GM12865 (cell line): ENCODE measurements at regions not wholly inside any gene's neighbourhood (a gene's known extent, or its start where the extent isn't known, plus 50 kb on each side); places are given as distances from the start of the nearest gene placed in this dataset.

Experiments
- DNase-seq: peaks from one replicate; pipeline ENCODE4 v3.0.0; 2010; ENCODE audit warnings: low read depth
- H3K4me3 ChIP-seq: 2 replicates; pipeline ENCODE4 v1.5.1; 2011; ENCODE audit warnings: mild to moderate bottlenecking, low read depth, low read length, control low read depth
- TF ChIP-seq, protein P1 (sequence below): IDR thresholded peaks from 2 replicates; pipeline ENCODE4 v1.5.1; 2011; ENCODE audit warnings: low read length, control low read depth, low read depth, inconsistent platforms; ENCODE audit not compliant: insufficient read depth; ENCODE audit errors: missing control alignments

DNA sequence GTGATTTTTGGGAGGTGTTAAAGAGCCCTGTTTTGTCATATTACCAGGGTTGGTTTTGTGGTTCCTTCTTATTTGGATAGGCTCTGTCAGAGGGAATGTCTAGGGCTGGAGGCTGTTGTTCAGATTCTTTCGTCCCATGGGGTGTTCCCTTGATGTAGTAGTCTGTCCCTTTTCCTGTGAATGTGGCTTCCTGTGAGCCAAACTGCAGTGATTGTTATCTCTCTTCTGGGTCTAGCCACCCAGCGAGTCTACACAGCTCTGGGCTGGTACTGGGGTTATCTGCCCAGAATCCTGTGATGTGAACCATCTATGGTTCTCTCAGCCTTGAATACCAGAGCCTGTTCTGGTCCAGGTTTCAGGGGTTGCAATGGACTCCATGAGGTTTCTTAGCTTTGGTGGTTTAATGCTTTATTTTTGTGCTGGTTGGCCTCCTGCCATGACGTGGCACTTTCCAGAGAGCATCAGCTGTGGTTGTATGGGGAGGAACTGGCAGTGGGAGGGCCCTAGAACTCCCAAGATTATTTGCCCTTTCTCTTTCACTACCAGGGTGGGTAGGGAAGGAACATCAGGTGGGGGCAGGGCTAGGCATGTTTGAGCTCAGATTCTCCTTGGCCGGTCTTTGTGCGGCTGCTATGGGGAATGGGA, 78.8 kb downstream of the SPRY2 start:
- H3K4me3 ChIP-seq: no peak overlapping the region
- DNase-seq: no peak
- TF ChIP-seq, protein P1, sequence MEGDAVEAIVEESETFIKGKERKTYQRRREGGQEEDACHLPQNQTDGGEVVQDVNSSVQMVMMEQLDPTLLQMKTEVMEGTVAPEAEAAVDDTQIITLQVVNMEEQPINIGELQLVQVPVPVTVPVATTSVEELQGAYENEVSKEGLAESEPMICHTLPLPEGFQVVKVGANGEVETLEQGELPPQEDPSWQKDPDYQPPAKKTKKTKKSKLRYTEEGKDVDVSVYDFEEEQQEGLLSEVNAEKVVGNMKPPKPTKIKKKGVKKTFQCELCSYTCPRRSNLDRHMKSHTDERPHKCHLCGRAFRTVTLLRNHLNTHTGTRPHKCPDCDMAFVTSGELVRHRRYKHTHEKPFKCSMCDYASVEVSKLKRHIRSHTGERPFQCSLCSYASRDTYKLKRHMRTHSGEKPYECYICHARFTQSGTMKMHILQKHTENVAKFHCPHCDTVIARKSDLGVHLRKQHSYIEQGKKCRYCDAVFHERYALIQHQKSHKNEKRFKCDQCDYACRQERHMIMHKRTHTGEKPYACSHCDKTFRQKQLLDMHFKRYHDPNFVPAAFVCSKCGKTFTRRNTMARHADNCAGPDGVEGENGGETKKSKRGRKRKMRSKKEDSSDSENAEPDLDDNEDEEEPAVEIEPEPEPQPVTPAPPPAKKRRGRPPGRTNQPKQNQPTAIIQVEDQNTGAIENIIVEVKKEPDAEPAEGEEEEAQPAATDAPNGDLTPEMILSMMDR: no peak

DNA sequence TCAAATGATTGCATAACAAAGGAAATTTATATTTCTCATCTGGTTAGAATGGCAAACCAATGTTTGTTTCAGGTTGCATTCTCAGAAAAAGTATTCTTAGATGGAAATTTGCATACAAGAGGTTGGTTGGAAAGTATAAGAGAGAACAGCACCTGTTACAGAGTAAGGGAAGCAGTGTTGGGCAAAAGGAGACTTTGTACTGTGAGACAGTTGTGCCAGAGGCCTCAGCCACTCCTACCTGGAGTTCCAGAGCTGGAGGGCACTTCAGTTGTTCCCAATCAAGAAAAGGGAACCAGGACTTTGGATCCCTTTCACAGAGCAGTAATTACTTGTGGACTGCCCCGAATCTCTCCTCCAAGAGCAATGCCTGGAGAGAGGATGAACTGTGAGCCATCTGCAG, 81.8 kb downstream of the SPRY2 start:
- TF ChIP-seq, protein P1: no peak
- DNase-seq: peak; percentile 69
- no peak overlapping the region for H3K4me3 ChIP-seq

DNA sequence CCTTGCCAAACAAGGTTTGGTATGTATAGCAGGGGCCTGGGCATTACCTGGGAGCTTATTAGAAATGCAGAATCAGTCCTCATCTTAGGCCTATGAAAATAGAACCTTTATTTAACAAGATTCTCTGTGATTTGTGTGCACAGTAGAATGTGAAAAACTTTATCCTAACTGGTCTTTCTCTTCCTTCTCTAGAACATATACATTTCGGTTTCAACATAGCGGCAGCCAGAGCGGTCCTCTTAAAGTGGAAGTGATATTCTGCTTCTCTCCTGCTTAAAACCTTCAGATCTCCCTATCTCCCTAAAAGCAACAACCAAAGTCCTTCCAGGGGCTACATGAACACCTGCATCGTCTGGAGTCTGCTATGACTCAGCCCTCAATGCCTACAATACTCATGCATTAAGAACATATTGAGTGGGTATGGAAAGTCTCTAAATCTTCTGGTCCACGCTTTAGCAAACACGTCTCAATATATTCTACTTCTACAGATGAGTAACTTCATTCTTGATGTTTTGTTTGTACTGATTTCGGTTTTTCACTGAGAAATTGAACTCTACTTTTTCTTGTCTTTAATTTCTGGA, 84.5 kb downstream of the SPRY2 start:
- DNase-seq: peak; percentile 82
- no peak overlapping the region for H3K4me3 ChIP-seq
- TF ChIP-seq, protein P1: no peak

DNA sequence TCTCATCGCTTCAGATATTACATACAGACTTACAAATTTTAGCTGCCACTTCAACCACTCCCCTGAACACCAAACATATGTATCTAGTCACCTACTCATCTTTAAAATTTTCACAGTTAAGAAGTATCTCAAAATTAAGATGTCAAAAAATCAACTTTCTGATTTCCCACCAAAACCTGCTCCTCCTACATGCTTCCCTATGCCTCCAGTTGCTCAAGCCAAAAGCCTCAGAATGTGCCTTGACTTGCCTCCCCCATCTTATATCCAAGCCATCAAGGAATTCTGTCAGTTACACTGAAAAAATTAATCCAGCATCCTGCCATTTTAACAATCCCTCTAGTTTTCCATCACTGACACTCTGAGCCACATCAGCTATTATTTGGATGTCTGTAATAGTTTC, 85.0 kb downstream of the SPRY2 start:
- no peak for DNase-seq

DNA sequence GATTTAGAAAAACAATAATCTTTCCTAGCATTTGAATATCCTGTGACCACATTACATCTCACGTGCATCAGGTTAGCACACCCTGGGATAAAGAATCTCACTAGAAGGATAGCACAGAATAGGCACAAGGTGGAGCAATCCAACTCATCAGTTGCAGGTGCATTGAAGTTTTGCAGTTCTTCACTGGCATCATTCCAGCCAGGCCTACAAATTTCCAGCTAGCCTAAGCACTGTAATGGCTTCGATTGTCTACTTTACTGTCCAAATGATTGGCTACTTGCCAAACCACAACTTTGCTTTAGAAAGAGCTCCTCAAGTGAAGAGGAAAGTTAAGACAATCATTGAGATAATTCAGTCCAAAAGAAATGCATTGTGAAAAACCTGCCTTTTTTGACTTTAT, 89.5 kb downstream of the SPRY2 start:
- DNase-seq: peak; percentile 24
- no peak overlapping the region for H3K4me3 ChIP-seq
- TF ChIP-seq, protein P1: no peak

More for the DNA sequence above, 85.0 kb downstream of the SPRY2 start:
- no peak overlapping the region for H3K4me3 ChIP-seq
- TF ChIP-seq, protein P1: no peak

DNA sequence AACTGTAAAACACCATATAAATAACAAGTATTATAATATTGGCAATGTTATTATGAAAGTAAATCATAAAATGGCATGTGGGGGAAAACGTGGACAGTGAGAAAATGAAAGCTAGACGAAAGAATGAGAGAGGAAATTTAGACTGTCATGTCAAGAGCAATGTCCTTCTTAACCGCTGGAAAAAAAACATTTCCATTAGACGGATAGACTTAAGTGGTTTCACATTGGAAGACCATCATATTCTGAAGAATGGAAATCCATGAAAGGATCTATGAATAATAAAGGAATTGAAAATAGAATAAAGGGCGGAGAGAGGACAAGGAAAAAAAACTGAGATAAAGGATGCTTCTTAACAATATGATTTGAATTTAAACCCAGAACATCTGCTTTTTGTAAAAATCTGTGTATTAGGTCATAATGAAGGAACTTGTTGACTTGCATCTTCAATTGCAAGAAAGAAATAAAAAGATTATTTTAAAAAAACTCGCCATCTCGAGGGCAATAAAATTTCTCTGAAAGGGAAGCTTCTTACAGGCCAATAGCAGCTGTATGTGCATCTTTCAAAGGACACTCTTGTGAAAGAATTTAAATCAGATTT, 90.6 kb downstream of the SPRY2 start:
- H3K4me3 ChIP-seq: no peak overlapping the region
- TF ChIP-seq, protein P1: no peak
- DNase-seq: no peak
